PC-9 (cell line): ENCODE measurements at regions not wholly inside any gene's neighbourhood (a gene's known extent, or its start where the extent isn't known, plus 50 kb on each side); places are given as distances from the start of the nearest gene placed in this dataset.

Experiments used
- CTCF ChIP-seq: fragments of 200-600 bp; sonication (generic); conservative IDR thresholded peaks from 2 replicates; pipeline ENCODE4 v1.6.1; 2017; ENCODE audit warnings: mixed run types, antibody characterized with exemption, mild to moderate bottlenecking, moderate library complexity
- EZH2 ChIP-seq: fragments of 200-600 bp; sonication (generic); IDR thresholded peaks from 2 replicates; pipeline ENCODE4 v1.8.0; 2017; ENCODE audit warnings: antibody characterized with exemption, low read depth

- TF ChIP-seq CTCF (no peak), EZH2 (no peak)
These were observed 322.4 kb downstream of the MAN2A1 start for GRCh38 chr5:110012145-110012544.
